ENCODE measurements at regions not wholly inside any gene's neighbourhood (a gene's known extent, or its start where the extent isn't known, plus 50 kb on each side); places are given as distances from the start of the nearest gene placed in this dataset.
A peak's percentile ranks its signal among the peaks of the same experiment; 100 is the strongest.
"Not testable (repeated sequence)": the region's sequence is repeated elsewhere in the genome, so short reads cannot be mapped to it uniquely, and the experiment has no call there.

GRCh38 chr10:34957531-34957930, 132.6 kb downstream of the CUL2 start:
- no peak for DNase-seq

GRCh38 chr10:34956756-34957155, 133.4 kb downstream of the CUL2 start:
- DNase-seq: no peak

- no peak for DNase-seq
Observed at GRCh38 chr10:34955391-34955790, 134.8 kb downstream of the CUL2 start.

- DNase-seq: no peak
Observed at GRCh38 chr10:34954142-34954541, 136.0 kb downstream of the CUL2 start.

- DNase-seq: not testable (repeated sequence)
Observed at GRCh38 chr10:34951263-34951887, 136.3 kb upstream of the PARD3 start.

- not testable (repeated sequence) for DNase-seq
Observed at GRCh38 chr10:34945951-34946522, 130.9 kb upstream of the PARD3 start.

GRCh38 chr10:34941471-34942357, 126.6 kb upstream of the PARD3 start:
- no peak for DNase-seq

GRCh38 chr10:34940436-34940835, 125.3 kb upstream of the PARD3 start:
- DNase-seq: no peak

- DNase-seq: no peak
Observed at GRCh38 chr10:34938399-34938670, 123.2 kb upstream of the PARD3 start.

GRCh38 chr10:34937643-34938398, 122.7 kb upstream of the PARD3 start:
- DNase-seq: not testable (repeated sequence)

- no peak for DNase-seq
Observed at GRCh38 chr10:34936061-34936460, 121.0 kb upstream of the PARD3 start.

- DNase-seq: no peak
Observed at GRCh38 chr10:34933676-34934075, 118.6 kb upstream of the PARD3 start.

- DNase-seq: no peak
Observed at GRCh38 chr10:34932235-34932634, 117.1 kb upstream of the PARD3 start.

- DNase-seq: no peak
Observed at GRCh38 chr10:34931216-34931615, 116.1 kb upstream of the PARD3 start.

GRCh38 chr10:34922138-34922537, 107.0 kb upstream of the PARD3 start:
- DNase-seq: no peak

- no peak for DNase-seq
Observed at GRCh38 chr10:34920578-34920977, 105.5 kb upstream of the PARD3 start.

GRCh38 chr10:34918776-34919315, 103.8 kb upstream of the PARD3 start:
- no peak for DNase-seq

GRCh38 chr10:34918060-34918775, 103.1 kb upstream of the PARD3 start:
- DNase-seq: no peak

- peak; percentile 33 for DNase-seq
Observed at GRCh38 chr10:34916314-34916713, 101.2 kb upstream of the PARD3 start.

GRCh38 chr10:34912771-34913170, 97.7 kb upstream of the PARD3 start:
- DNase-seq: peak; percentile 64

- no peak for DNase-seq
Observed at GRCh38 chr10:34911661-34912205, 96.6 kb upstream of the PARD3 start.

GRCh38 chr10:34908481-34908880, 93.4 kb upstream of the PARD3 start:
- DNase-seq: peak; percentile 9
